GM13976 (cell line): ENCODE measurements at regions not wholly inside any gene's neighbourhood (a gene's known extent, or its start where the extent isn't known, plus 50 kb on each side); places are given as distances from the start of the nearest gene placed in this dataset.
"Not testable (repeated sequence)": the region's sequence is repeated elsewhere in the genome, so short reads cannot be mapped to it uniquely, and the experiment has no call there.

ENCODE experiments used
- DNase-seq: peaks from one replicate; pipeline ENCODE4 v3.0.0; 2012; ENCODE audit warnings: low spot score
- in situ Hi-C: fragments of 300-500 bp; cut with MboI; formaldehyde crosslinking; loops from one replicate; pipeline ENCODE4 v1.12.0; 2022; ENCODE audit warnings: low sequenced_read_pairs, mixed read lengths, inconsistent platforms; ENCODE audit not compliant: unreplicated experiment
- TF ChIP-seq, protein P1 (sequence below): IDR thresholded peaks from 2 replicates; pipeline ENCODE4 v1.5.1; 2012; ENCODE audit warnings: borderline replicate concordance, mild to moderate bottlenecking; ENCODE audit not compliant: insufficient read depth; ENCODE audit errors: extremely low read depth, missing control alignments, control extremely low read depth

DNA sequence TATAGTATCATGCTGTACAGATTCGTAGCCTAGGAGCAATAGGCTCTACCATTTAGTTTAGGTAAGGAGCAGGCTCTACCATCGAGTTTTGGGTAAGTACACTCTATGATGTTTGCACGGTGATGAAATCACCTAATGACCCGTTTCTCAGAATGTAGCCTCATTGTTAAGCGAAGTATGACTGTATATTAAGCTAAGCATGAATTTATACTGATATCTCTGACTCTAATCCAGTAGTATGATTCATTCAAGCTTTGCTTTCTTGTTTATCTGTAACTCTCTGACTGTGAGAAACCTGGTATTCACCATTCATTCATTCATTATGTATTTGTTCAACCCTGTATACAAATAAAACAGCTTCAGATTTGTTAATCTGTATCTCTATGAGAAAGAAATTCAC, 283.9 kb upstream of the PRICKLE1 start:
- no peak for DNase-seq
- in situ Hi-C loops = no loop called here
- TF ChIP-seq, protein P1, sequence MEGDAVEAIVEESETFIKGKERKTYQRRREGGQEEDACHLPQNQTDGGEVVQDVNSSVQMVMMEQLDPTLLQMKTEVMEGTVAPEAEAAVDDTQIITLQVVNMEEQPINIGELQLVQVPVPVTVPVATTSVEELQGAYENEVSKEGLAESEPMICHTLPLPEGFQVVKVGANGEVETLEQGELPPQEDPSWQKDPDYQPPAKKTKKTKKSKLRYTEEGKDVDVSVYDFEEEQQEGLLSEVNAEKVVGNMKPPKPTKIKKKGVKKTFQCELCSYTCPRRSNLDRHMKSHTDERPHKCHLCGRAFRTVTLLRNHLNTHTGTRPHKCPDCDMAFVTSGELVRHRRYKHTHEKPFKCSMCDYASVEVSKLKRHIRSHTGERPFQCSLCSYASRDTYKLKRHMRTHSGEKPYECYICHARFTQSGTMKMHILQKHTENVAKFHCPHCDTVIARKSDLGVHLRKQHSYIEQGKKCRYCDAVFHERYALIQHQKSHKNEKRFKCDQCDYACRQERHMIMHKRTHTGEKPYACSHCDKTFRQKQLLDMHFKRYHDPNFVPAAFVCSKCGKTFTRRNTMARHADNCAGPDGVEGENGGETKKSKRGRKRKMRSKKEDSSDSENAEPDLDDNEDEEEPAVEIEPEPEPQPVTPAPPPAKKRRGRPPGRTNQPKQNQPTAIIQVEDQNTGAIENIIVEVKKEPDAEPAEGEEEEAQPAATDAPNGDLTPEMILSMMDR = no peak

DNA sequence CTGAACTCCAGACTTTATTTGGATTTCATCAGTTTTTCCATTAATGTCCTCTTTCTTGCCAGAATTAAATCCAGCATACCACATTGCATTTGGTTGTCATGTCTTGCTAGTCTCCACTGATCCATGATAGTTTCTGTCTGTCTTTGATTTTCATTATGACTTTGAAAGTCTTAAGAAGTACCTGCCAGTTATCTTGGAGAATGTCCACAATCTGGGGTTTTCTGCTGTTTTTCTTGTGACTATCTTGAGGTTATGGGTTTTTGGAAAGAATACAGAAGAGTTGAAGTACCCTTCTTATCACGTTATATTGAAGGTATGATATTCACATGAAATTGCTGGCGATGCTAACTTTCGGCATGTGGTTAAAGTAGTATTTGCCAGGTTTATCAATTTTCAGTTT, 282.3 kb upstream of the PRICKLE1 start:
- in situ Hi-C loops = no loop called here
- TF ChIP-seq, protein P1 = no peak
- no peak for DNase-seq

DNA sequence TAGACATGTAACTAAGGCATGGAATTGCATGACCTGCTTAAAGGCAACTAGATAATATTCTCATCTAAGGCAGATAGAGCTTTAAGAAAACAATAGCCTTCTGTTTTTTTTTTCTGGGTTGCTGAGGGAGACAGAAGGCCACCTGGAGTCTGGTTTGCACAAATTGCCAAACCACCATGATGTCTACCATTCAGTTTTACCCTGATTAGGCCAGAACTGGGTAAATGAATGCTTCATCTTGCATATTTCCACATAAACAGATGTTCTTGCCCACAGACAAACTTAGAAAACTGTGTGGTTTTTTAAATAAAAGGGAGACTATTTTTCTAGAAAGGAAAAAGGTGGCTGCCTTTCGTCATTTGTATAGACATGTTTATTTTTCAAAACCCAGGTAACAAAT, 278.7 kb upstream of the PRICKLE1 start:
- no peak for DNase-seq
- TF ChIP-seq, protein P1 = no peak
- in situ Hi-C loops = no loop called here

DNA sequence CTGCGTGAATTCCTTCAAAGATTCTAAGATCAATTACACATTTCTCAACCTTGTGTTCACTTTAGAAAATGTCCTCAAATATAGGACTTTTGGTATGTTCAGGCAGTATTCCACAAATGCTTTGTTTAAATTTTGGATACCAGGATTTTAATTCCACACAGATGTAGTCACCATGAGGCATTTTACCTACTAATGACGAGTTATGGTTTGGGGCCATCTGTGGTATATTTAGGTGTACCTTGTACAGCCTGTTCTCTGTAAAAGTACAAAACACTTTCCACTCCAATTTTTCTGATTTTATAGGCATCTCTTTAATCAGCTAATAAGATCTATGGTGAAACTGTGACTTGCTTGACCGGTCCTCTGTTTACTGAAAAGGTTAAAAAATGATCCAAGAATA, 275.7 kb upstream of the PRICKLE1 start:
- DNase-seq = no peak
- TF ChIP-seq, protein P1 = no peak
- in situ Hi-C loops = no loop called here

DNA sequence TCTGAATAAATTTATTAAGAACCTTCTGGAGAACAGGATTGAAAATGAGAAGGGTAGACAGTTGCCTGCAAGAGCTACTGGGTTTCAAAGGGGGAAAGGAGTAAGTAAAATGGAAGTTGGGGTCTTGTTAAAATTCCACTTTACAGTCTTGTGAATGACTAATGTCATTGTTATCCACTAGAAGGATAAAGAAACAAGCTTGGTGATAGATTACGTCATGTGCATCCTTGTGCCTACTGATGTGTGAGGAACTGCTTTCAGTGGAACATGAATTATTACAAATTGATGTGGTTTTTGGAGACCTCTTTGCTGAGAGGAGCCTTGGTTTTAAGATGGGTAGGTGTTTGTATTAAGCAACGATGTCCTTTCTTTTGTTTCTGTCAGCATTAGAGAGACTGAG, 272.5 kb upstream of the PRICKLE1 start:
- TF ChIP-seq, protein P1 = no peak
- no peak for DNase-seq
- in situ Hi-C loops = no loop called here

DNA sequence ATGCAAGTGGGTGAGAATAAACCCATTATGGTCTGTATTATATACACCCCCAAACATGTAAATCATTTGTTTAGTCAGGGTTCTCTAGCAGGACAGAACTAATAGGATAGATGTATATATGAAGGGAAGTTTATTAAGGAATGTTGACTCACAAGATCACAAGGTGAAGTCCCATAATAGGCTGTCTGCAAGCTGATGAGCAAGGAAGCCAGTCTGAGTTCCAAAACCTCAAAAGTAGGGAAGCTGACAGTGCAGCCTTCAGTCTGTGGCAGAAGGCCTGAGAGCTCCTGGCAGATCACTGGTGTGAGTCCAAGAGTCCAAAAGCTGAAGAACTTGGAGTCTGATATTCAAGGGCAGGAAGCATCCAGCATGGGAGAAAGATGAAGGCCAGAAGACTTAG, 270.8 kb upstream of the PRICKLE1 start:
- DNase-seq, in situ Hi-C loops: not testable (repeated sequence)

DNA sequence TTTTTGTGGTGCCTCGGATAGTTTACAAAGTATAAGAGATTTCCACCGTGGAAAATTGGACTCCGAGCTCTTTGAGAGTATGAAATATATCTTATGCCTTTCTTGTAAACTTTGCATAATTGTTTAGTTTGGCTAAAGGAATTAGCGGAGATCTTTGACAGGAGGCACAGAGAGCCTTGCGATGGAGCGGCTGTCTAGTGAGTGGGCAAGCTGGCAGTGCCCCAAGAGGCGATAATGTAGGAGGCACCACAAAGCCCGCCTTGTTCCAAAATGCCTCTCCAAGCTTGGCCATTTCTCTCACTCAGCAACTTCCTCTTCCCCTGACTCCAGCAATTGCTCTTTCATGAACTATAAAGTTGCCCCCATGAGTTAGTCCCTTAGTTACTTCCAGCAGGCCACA, 270.1 kb upstream of the PRICKLE1 start:
- TF ChIP-seq, protein P1 = no peak
- in situ Hi-C loops = no loop called here
- no peak for DNase-seq
